HepG2 (cell line): ENCODE measurements at regions not wholly inside any gene's neighbourhood (a gene's known extent, or its start where the extent isn't known, plus 50 kb on each side); places are given as distances from the start of the nearest gene placed in this dataset.

Source experiments
- ATAC-seq: fragments of 200-7000 bp; cut with Tn5 transposase; 3 replicates; pipeline ENCODE4 v1.9.1; 2020; ENCODE audit warnings: mild to moderate bottlenecking, moderate library complexity
- BruUV-seq: library from RNA; stranded (reverse); fragments of 400-500 nt; replicated peaks from 2 replicates; lab custom pipeline; 2021; lab: Mats Ljungman, UMichigan
- CTCF ChIA-PET: fragments of 300-600 bp; formaldehyde crosslinking; extraction: SDS; loops from one replicate; lab custom pipeline; 2021; ENCODE audit warnings: low total read pairs, inconsistent platforms, low intra/inter-chr PET ratio; lab: Yijun Ruan, JAX
- POLR2A ChIA-PET: fragments of 350-600 bp; sonication (Branson Sonifier 250); formaldehyde crosslinking; loops from one replicate; lab custom pipeline; 2020; ENCODE audit warnings: antibody characterized with exemption, inconsistent platforms; lab: Yijun Ruan, JAX
- DNase-seq: peaks from one replicate; pipeline ENCODE4 v3.0.0-alpha.2; 2015; ENCODE audit warnings: low spot score
- FAIRE-seq: peaks from 3 replicates; lab custom pipeline; 2011; peaks lifted over from hg19 to GRCh38; lab: Jason Lieb, UNC
- H2AFZ ChIP-seq: one replicate; pipeline ENCODE4 v1.6.1; 2011; ENCODE audit warnings: low read length, inconsistent platforms
- H3K27ac ChIP-seq: fragments of 300-600 bp; 3 replicates; pipeline ENCODE4 v1.8.0; 2011; ENCODE audit warnings: mixed run types, mild to moderate bottlenecking, mixed read lengths, low read length, inconsistent platforms; ENCODE audit not compliant: insufficient read depth; ENCODE audit errors: extremely low read length
- H3K27me3 ChIP-seq, 2 experiments: fragments of 200-600 bp in 1 of 2; 2 replicates in 1 of 2; 3 replicates in 1 of 2; pipeline versions ENCODE4 v1.6.0 to v1.8.0; 2011; ENCODE audit warnings: low read length in 2 of 2, mild to moderate bottlenecking in 2 of 2, moderate library complexity in 2 of 2, inconsistent platforms in 1 of 2; ENCODE audit not compliant: insufficient read depth in 2 of 2, control insufficient read depth in 1 of 2
- H3K36me3 ChIP-seq, 2 experiments: fragments of 200-600 bp in 1 of 2; replicated peaks in 1 of 2; 2 replicates in 1 of 2; 3 replicates in 1 of 2; pipeline versions ENCODE4 v1.5.1 to v1.8.0; 2011; ENCODE audit warnings: low read length in 2 of 2, inconsistent platforms in 1 of 2; ENCODE audit not compliant: insufficient read depth in 2 of 2, control insufficient read depth in 1 of 2
- H3K4me1 ChIP-seq: 2 replicates; pipeline ENCODE4 v1.5.1; 2012; ENCODE audit warnings: low read length, inconsistent platforms; ENCODE audit not compliant: insufficient read depth
- H3K4me2 ChIP-seq: 2 replicates; pipeline ENCODE4 v1.6.0; 2011; ENCODE audit warnings: low read depth, low read length, inconsistent platforms
- H3K4me3 ChIP-seq, 3 experiments: fragments of 200-600 bp in 1 of 3; sonication (generic), shearing (Covaris generic) in 1 of 3; replicated peaks in 1 of 3; 2 replicates each; pipeline ENCODE4 v1.5.1; 2011 to 2016; ENCODE audit warnings: low read length in 3 of 3, inconsistent platforms in 2 of 3, low read depth in 2 of 3, mild to moderate bottlenecking in 2 of 3, control low read depth in 1 of 3, mixed read lengths in 1 of 3; ENCODE audit not compliant: insufficient read depth in 1 of 3
- H3K79me2 ChIP-seq: one replicate; pipeline ENCODE4 v1.6.1; 2011; ENCODE audit warnings: low read length, inconsistent platforms; ENCODE audit not compliant: insufficient read depth
- H3K9ac ChIP-seq: 2 replicates; pipeline ENCODE4 v1.6.0; 2011; ENCODE audit warnings: mild to moderate bottlenecking, low read depth, low read length, inconsistent platforms; ENCODE audit not compliant: insufficient read depth
- H3K9me3 ChIP-seq: 2 replicates; pipeline ENCODE4 v1.5.1; 2012; ENCODE audit warnings: mild to moderate bottlenecking, low read length
- H4K20me1 ChIP-seq: 2 replicates; pipeline ENCODE4 v1.6.0; 2011; ENCODE audit warnings: inconsistent platforms, mild to moderate bottlenecking, low read length, moderate library complexity; ENCODE audit not compliant: insufficient read depth
- AKAP8 ChIP-seq: sonication (generic); formaldehyde crosslinking; IDR thresholded peaks from 2 replicates; pipeline ENCODE4 v1.5.1; 2020; ENCODE audit warnings: mild to moderate bottlenecking, missing genetic modification reagents
- KLF16 ChIP-seq, 2 experiments: sonication (generic) in 1 of 2; formaldehyde crosslinking in 1 of 2; IDR thresholded peaks; 2 replicates each; pipeline versions ENCODE4 v1.6.1 to v1.8.0; 2016 to 2023; ENCODE audit warnings: missing genetic modification reagents in 2 of 2, missing compliant biosample characterization in 1 of 2
- MATR3 ChIP-seq: sonication (generic); formaldehyde crosslinking; IDR thresholded peaks from 2 replicates; pipeline ENCODE4 v1.4.0; 2020; ENCODE audit warnings: missing genetic modification reagents
- PITX1 ChIP-seq: sonication (generic); formaldehyde crosslinking; IDR thresholded peaks from 2 replicates; pipeline ENCODE4 v1.5.1; 2020; ENCODE audit warnings: mild to moderate bottlenecking, missing genetic modification reagents
- REL ChIP-seq: sonication (generic); formaldehyde crosslinking; conservative IDR thresholded peaks from 2 replicates; pipeline ENCODE4 v1.8.0; 2022; ENCODE audit warnings: mild to moderate bottlenecking, missing genetic modification reagents, moderate library complexity
- TARDBP ChIP-seq: sonication (generic); formaldehyde crosslinking; IDR thresholded peaks from 2 replicates; pipeline ENCODE4 v1.8.0; 2022; ENCODE audit warnings: mild to moderate bottlenecking, missing genetic modification reagents
- TBX3 ChIP-seq: fragments of 450-650 bp; IDR thresholded peaks from 2 replicates; pipeline ENCODE4 v1.6.1; 2017; ENCODE audit warnings: antibody characterized with exemption, mild to moderate bottlenecking, inconsistent platforms, borderline replicate concordance
- WIZ ChIP-seq: sonication (generic); formaldehyde crosslinking; IDR thresholded peaks from 2 replicates; pipeline ENCODE4 v1.5.1; 2020; ENCODE audit warnings: mild to moderate bottlenecking, missing genetic modification reagents
- ZFP36L1 ChIP-seq: sonication (generic); formaldehyde crosslinking; IDR thresholded peaks from 2 replicates; pipeline ENCODE4 v1.8.0; 2022; ENCODE audit warnings: mild to moderate bottlenecking, missing genetic modification reagents, moderate library complexity
- ZNF33A ChIP-seq: sonication (generic); formaldehyde crosslinking; IDR thresholded peaks from 2 replicates; pipeline ENCODE4 v1.5.1; 2020; ENCODE audit warnings: missing genetic modification reagents, mild to moderate bottlenecking, moderate library complexity, borderline replicate concordance
- ZNF430 ChIP-seq: sonication (generic); formaldehyde crosslinking; IDR thresholded peaks from 2 replicates; pipeline ENCODE4 v1.9.0; 2021; ENCODE audit warnings: mild to moderate bottlenecking, missing genetic modification reagents
- ZNF720 ChIP-seq: sonication (generic); formaldehyde crosslinking; IDR thresholded peaks from 2 replicates; pipeline ENCODE4 v1.4.0; 2020; ENCODE audit warnings: missing genetic modification reagents
- ZNF878 ChIP-seq: sonication (generic); formaldehyde crosslinking; IDR thresholded peaks from 2 replicates; pipeline ENCODE4 v1.8.1; 2023; ENCODE audit warnings: mild to moderate bottlenecking, missing genetic modification reagents, moderate library complexity
- WGBS: methylation state at CpG from one replicate; pipeline ENCODE4 v1.1.6; 2017; ENCODE audit warnings: low lambda C conversion rate; 5-methylcytosine and 5-hydroxymethylcytosine counted together
- in situ Hi-C: cut with HindIII; loops from 2 replicates; pipeline ENCODE4 v1.10.0; 2017; ENCODE audit warnings: low pct_unique_long_range_greater_than_20kb; ENCODE audit not compliant: extremely low pct_ligation_motif_present
- intact Hi-C: fragments of 100-400 bp; cut with micrococcal nuclease; formaldehyde crosslinking; loops from one replicate; pipeline ENCODE4 v1.10.0; 2022; ENCODE audit not compliant: unreplicated experiment

GRCh38 chr4:155569471-155569870 lies 97.2 kb upstream of the GUCY1A1 start (continued):
- TF ChIP-seq PITX1 (CRISPR knock-in tag) (no peak), AKAP8 (CRISPR knock-in tag) (no peak), ZNF878 (CRISPR knock-in tag) (no peak)
- TF ChIP-seq, all 625 proteins: peak for 0

- H4K20me1 ChIP-seq = no peaks in the 10 kb centered on the region
- no peak overlapping the region for H2AFZ ChIP-seq
- H3K27ac ChIP-seq = no peak overlapping the region
- no peaks in the 10 kb centered on the region for H3K79me2 ChIP-seq
- TF ChIP-seq WIZ (CRISPR knock-in tag) (no peak), MATR3 (CRISPR knock-in tag) (no peak), TARDBP (no peak), ZNF720 (CRISPR knock-in tag) (no peak), TBX3 (no peak), ZNF430 (CRISPR knock-in tag) (no peak), ZNF33A (CRISPR knock-in tag) (no peak), KLF16 (CRISPR knock-in tag; IDR thresholded peaks at IDR 0.05) (no peak), ZFP36L1 (CRISPR knock-in tag) (no peak), REL (CRISPR knock-in tag) (no peak)
- H3K9ac ChIP-seq = no peak overlapping the region
- no peaks in the 10 kb centered on the region for H3K4me1 ChIP-seq
- FAIRE-seq = no peak
- in situ Hi-C loops = no loop called here
- POLR2A ChIA-PET = no interaction called here
- BruUV-seq = no TSS peak
- DNase-seq = no peak
- no peaks in the 10 kb centered on the region for H3K27me3 ChIP-seq
- no peak overlapping the region for H3K4me2 ChIP-seq
- CTCF ChIA-PET = no interaction called here
- intact Hi-C loops = no loop called here
- no peak for ATAC-seq
- no peaks in the 10 kb centered on the region for H3K36me3 ChIP-seq
- no peaks in the 10 kb centered on the region for H3K9me3 ChIP-seq
- no peak overlapping the region for H3K4me3 ChIP-seq
- WGBS = 4% methylated on average over 3 of the region's 4 CpGs
Observed at GRCh38 chr4:155568641-155569220, 97.9 kb upstream of the GUCY1A1 start.
